Stimulated activated CD4-positive, alpha-beta T cell treated with anti-CD3 and anti-CD28 coated beads, Interleukin-15, amount 100 ng/mL, for 1 hour (primary cell): ENCODE measurements at regions not wholly inside any gene's neighbourhood (a gene's known extent, or its start where the extent isn't known, plus 50 kb on each side); places are given as distances from the start of the nearest gene placed in this dataset.

Source experiments
- DNase-seq, 2 donors: peaks; one replicate each; pipeline ENCODE4 v3.0.0-alpha.2; 2020; ENCODE audit warnings: low read depth in 1 of 2, low spot score in 1 of 2

GRCh38 chr9:94159069-94159939, 75.0 kb downstream of the PTPDC1 start:
- DNase-seq, result no peak

- no peak for DNase-seq
Observed at GRCh38 chr9:94160594-94161501, 76.6 kb downstream of the PTPDC1 start.

DNA sequence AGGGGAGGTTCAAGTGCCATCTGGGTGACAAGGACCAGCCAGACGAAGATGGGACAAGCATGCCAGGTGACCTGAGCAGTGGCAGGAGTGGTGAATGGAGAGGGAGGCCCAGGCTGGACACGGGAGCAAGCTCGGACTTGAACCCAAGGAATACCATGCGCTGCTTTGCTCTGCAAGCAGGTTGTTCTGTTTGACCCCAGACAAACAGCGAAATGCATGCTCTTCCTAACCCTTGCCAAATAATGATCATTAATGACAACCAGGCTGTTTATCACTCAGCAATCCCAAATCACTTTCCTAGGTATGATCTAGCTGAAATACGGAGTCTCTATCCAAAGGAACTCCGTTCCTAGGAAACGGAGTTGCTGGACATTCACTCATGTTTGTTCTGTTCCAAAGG, 77.4 kb downstream of the PTPDC1 start:
- DNase-seq, result no peak

- no peak for DNase-seq
Observed at GRCh38 chr9:94164806-94165549, 80.7 kb downstream of the PTPDC1 start.

DNA sequence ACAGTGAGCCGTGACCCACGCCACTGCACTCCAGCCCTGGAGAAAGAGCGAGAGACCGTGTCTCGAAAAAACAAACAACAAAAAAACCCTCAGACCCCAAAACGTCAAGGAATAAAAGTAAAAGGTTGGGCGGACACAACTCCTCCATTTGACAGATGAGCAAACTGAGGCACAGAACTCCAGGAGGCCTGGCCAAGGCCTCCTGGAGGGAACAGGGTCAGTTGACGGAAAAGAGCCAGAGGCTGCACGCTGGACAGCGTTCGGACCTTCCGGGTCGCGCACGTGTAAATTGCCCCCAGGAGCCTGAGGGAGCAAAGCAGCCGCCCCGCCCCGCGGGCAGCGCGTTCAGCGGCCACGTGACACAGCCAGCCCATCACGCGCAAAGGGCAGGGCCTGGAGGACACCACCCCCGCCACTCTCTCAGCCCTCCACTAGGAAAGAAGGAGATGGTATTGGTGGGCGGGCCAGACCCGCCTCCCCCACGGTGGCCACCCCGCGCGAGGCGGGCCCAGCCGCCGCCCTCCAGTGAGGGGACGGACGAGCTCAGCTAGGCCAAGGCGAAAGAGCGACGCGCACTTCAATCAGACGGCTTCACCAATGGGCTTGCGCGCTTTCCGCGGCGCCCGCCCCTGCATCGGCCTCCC, 81.5 kb downstream of the PTPDC1 start:
- peak; percentile 90 to 95 for DNase-seq

DNA sequence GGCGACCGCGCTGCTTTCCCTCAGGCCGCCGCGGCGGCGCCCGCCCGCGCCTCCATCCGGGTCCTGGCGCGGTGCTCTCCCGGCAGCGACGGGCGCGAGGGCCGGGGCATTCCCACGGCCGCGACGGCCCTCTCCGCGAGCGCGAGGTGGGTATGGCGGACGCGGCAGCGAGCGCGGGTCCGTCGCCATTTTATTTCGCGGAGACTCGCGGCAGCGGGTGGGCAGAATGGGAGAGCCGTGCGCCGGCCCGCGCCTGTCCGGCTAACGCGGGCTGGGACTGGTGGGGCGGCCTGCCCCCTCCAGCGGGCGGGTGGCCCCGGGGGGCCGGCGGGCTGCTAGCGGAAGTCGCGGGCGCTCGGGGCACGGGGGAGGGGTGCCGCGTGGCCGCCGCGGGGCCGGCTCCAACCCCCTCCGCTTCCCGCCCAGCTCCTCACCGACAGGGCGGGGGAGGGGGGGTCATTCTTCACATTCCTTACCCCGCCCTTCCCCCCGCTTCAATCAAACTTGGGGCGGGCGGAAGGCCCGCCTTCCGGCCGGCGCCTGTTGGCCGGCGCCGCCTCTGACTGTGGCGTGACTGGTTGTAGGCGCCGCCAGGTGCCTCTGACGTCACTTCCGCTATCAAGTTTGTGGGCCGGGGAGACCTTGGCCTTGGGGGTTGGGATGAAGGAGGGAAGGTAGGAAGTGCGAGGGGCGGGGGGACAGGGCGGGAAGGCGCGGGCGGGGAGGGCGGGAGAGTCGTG, 82.1 kb downstream of the PTPDC1 start:
- DNase-seq, result peak; percentile 85 to 88

- no peak for DNase-seq
Observed at GRCh38 chr9:94166976-94167346, 82.7 kb downstream of the PTPDC1 start.

DNA sequence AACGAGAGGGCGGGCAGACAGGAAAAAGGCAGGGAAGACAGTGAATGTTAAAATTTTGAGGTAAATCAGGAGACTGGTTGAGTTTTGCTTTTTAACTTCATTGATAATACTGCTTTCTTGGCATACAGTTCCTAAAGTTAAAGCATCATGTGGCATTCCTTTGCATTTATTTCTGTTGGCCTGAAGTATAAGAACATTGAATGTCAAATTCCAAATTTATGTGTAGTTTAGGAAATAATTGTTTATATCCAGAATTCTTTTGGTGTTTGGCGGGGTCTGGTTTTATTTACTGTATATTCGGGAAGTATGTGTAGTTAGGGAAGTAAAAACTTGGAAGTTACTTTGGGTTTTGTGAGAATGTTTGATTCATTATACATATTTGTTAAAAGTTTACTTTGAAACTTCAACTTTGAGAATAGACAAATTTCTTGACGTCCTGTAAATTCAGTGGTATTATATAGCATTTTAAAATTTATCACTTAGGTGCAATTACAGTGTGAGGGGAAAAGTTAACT, 83.2 kb downstream of the PTPDC1 start:
- no peak for DNase-seq

- no peak for DNase-seq
Observed at GRCh38 chr9:94168203-94169000, 84.1 kb downstream of the PTPDC1 start.

DNA sequence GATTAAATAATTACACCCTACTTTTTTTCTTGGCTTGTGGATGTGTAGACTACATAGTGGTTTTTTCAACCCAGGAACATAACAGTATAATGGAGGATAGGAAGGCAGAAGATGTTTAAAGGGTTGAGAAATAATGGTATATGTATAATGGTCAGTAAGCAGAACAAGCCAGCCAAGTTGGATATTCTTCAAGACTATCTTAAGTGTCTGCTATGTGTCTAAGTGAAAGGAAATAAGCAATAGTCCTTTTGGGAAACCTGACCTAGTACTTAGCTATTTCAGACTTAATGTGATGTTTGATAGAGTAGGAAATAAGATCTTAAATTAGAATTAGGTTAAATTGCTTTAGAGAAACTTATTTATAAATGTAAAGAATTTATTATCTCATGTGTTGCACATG, 85.7 kb downstream of the PTPDC1 start:
- no peak for DNase-seq

DNA sequence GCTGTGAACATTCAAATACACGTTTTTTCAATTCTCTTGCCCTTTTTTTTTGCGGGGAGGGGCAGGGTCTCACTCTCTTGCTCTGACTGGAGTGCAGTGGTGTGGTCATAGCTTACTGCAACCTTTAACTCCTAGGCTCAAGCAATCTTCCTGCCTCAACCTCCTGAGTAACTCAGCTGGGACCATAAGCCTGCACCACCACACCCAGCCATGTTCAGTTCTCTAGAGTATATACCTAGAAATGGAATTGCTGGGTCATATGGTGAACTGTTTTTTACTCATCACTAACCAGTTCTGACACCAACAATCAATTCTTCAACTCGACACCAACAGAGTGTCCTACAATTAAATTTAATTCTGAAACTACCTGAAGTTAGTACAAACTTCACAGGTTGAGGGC, 85.5 kb upstream of the ZNF169 start:
- no peak for DNase-seq

DNA sequence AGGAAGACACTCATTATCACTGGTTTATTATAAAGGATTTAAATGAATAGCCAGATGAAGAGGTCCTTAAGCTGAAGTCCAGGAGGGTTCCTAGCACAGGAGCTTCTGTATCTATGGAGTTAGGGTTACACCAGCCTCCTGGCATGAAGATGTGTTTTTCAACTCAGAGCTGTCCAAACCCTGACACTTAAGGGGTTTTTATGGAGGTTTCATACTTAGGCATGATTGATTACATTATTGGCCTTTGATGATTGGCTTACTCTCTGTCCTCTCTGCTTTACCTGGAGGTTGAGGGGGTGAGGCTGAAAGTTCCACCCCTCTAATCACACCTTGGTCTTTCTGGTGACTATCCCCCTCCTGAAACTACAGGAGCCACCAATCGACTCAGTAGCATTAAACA, 84.9 kb upstream of the ZNF169 start:
- DNase-seq, result no peak

DNA sequence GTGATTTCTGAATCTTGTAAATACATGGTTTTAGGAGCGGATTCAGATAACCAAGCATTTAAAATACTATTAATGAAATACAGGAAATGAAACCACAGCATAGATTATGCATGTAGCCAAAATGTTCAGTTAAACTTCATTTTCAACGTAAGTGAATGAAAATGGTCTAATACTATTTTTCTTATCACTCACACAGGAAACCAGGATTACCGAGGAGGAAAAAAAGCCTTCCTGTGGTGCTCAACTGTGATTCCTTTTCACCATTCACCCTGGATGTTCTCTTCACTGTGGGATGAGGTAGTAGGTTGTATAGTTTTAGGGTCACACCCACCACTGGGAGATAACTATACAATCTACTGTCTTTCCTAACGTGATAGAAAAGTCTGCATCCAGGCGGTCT, 83.4 kb upstream of the ZNF169 start:
- no peak for DNase-seq

DNA sequence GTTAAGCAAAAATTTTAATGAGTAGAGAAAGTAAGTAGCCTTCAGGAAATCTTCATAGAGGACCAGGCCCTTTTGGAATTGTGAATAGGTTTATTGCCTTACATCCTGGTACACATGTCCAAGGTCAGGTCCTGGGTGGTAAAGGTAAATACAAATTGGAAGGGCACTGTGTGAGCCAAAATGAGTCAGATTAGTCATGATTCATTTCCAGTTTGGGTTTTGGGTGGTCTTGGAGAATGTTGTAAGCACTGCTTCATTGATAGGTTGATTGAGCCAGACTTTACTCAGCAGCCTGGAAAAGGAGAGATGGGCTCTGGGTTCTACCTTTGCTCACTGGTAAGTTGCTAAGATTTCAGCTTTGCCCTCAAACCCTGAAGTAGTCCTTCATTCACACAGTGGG, 82.5 kb upstream of the ZNF169 start:
- no peak for DNase-seq

DNA sequence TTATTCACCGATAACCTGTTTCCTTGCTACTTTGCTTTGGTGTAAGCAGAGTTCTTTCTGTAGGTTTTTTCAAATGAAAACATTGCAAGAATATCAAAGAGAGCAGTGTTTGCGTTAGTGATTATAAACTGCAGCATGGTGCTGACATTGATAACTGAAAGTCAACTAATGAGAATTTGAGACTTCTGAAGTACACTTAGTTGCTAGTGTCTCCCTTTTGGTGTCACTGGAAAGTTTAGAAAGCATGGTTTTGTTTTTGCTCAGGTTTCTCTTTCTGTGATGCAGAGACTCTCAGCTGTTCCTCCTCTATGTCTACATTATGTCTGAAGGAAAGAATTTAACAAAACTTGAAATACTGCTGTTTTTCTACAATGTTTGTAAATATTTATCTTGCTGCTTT, 80.2 kb upstream of the ZNF169 start:
- no peak for DNase-seq

DNA sequence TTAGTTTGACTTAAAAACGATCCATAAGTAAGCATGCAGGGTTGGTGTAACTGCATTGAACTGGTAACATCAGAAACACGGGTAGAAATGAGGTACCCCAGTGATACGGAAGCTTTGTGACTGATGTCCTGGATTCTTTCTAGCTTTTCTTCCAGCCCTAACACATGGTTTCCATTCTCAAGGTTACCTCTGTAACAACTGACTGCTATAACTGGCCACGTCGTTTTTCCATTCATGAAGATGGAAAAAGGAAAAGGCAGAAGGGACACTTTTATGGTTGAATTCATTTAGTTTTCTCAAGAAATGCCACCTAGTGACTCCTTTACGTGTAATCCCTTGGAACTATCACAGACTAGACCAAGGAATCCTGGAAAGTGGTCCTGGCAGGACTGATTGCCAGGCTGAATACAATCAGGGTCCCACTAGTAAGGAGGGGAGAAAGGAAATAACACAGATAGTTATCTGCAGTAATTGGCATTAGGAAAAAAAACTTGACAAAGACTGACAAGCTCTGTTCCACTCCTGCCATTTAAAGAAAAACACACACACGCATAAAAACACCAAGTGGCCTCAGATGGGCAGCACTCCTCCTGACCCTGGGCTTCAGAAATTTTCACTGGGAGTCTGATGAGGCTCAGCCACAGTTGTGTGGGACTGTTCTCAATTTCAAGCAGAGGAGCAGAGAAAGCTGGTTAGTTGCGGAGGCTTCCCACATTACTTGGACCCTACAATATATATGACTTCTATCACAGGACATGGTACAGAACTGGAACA, 77.5 kb upstream of the ZNF169 start:
- no peak for DNase-seq

GRCh38 chr9:94182532-94182931, 76.6 kb upstream of the ZNF169 start:
- DNase-seq, result no peak

DNA sequence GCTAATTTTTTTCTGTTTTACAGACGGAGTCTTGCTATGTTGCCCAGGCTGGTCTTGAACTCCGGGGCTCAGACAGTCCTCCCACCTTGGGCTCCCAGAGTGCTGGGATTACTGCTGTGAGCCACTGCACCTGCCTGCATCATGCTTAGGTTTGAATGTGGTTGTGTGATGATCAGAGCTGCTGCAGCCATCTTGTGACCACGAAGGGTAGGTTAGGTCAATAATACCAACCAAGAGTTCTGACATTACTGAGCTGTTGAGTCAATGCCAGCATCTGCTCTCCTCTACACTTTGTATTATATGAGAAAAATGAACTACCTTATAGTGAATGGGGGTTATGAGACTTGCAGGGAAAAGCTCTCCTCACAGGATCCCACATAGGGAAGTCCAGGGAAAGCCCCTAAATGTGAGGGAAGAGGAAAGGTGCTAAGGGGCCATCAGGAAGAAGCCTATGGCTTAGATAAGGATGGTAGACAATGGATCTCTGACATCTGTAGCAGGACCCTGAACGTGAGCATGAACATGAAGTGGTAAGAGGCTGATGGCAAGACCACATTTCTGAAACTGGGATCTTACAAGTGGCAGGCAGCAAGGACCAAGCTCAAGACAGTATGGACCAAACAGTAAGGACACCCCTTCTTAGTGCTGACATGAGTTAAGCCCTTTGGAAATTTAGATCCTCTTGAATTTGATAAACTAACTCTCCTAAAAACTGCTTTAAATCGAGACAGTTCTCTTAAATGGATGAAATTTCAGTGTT, 75.7 kb upstream of the ZNF169 start:
- DNase-seq, result no peak
